ENCODE measurements at regions not wholly inside any gene's neighbourhood (a gene's known extent, or its start where the extent isn't known, plus 50 kb on each side); places are given as distances from the start of the nearest gene placed in this dataset.

DNA sequence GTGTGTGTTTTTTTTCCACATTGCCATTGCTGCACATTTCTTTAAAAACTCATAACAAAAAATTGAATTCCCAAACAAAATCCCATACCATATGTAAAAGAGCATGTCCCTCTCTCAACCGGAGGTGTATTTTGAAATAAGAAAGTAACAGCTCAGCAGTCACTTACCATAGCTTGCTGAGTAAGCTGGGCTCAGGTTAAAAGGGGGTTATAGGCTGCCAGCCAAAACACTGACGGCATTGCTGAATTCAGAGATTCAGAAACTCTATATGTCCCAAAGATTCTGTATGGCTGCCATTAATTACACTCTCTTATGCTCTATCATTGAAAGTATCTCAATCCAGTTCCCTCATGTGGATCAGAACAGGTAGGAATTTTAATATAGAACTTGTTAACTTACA, 276.0 kb downstream of the FOXG1 start:
- DNase-seq = no peak

GRCh38 chr14:29043737-29044136, 277.1 kb downstream of the FOXG1 start:
- DNase-seq = no peak

DNA sequence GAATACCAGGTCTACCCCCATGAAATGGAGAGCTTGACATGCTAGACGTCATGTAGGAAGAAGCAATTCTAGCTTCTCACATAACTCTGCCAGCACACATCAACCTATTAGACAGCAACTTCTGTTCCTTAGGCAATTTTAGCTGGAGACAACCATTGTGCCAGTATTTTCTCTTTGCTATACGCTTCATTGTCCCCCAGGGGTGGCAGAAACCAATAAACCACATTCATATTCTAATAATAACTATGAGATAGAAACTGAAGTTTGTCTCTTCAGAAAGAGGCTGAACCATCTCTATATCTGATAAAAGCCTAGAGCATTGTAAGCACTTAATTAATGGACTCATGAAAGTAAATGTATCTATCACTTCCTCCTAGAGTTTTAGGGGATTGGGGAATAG, 278.6 kb downstream of the FOXG1 start:
- DNase-seq = no peak

GRCh38 chr14:29054119-29054518, 287.5 kb downstream of the FOXG1 start:
- DNase-seq = no peak

DNA sequence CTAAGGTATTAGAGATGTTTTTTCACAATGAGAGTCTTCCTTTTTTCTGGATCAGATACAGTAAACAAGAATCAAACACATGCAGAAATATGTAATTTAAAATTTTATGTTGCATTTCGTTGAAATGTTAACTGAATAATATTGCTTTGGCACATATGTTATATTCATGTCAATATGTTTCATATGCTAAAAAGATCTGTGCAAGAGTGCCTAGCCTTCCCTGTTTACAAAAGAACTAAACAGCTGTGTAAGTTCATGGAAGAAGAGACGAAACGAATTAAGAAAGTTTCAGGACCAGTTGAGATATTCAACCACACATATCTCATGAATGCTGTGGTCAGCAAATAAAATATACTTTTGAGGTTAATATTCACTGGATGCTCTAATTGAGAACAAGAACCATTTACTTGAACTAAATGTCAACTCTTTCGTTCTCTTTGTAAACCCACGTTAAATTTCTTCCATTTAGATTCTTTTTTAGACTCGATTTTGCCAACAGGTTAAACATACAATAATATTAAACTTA, 289.5 kb downstream of the FOXG1 start:
- no peak for DNase-seq

GRCh38 chr14:29061702-29062101, 295.1 kb downstream of the FOXG1 start:
- no peak for DNase-seq

- no peak for DNase-seq
These were observed 295.9 kb downstream of the FOXG1 start for GRCh38 chr14:29062466-29062865.

DNA sequence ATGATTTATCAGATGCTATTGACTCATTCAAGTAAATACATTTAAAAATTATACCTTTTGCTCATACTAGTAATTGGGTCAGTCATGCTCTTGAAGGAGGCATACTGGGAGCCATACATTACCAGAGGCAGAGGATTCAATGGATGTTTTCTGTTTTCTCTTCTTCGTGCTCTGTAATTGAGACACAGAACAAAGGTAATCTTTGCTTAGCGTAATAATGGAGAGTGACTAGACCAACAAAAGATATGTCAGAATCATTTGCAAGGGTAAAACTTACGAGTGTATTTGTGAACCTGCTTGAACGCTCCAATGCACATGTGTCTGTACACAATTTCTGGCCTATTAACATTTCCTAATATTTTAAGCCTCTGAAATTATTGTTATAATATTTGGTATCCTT, 296.4 kb downstream of the FOXG1 start:
- DNase-seq = no peak

GRCh38 chr14:29064305-29064900, 297.8 kb downstream of the FOXG1 start:
- no peak for DNase-seq

- DNase-seq = no peak
These were observed 302.6 kb downstream of the FOXG1 start for GRCh38 chr14:29069228-29069627.

DNA sequence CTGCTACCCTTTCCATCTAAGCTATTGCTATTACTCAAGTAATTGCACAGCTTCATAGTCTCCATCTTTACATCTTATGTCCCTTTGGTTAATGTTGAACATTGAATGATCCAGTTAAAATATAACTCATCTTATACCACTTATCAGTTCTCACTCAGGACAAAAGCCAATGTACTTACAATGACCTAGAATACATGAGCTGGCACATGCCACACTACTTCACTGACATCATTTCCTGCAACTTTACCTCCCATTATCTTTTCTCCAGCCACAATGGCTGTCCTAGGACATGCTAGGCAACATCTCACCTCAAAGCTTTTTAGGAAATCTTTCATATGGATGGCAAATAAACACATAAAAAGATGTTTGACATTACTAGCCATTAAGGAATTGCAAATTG, 309.2 kb downstream of the FOXG1 start:
- DNase-seq = no peak

DNA sequence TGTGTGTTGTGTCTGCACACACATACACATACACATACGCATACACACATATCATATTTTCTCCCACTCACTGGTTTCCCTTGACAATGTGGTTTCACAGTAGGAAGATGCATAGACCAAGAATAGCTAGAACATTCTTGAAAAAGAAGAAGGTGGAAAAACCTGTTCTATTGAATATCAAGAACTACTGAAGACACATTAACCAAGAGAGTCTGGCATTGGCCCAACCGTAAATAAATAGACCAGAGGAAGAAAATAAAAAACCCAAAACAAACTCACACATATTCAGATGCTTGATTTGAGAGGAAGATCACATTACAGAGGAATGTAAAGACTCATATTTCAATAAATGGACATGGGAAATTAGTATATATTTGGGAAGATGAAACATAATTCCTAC, 311.3 kb downstream of the FOXG1 start:
- DNase-seq = no peak

- DNase-seq = no peak
These were observed 312.4 kb downstream of the FOXG1 start for GRCh38 chr14:29078810-29079522.

DNA sequence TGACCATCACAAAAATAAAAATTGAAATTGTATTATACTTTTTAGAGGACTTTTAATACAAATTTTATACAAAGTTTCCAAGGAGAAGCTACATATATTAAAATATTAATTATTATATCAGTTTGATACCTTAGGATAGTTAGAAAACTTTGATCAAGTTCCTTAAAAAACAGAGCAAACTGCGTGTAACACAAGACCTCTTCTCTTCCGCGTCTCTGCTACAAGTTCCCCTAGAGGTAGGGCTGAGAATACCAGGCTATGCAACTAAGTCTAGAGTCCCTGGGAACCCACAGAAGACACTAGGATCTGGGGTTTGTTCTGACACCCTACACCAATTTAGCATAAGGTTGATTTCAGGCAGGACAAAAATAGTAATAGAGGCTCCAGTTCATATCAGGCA, 319.0 kb downstream of the FOXG1 start:
- no peak for DNase-seq

DNA sequence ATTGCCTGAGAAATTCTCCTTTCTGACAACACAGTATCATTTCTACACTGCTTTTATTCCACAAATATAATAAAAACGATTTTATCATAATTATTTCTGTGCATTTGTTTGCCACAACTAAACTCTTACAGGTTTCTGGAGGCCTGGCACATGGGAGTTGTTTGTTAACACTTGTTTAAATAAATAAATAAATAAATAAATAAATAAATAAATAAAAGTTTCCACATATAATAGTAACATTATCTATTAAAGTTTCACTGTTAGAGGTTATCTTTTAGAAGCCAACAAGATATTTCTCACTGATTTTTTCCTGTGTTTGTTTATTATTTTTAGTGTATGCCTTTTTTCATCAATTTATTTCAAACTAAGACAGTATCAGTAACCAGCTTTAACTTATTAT, 323.3 kb downstream of the FOXG1 start:
- no peak for DNase-seq

DNA sequence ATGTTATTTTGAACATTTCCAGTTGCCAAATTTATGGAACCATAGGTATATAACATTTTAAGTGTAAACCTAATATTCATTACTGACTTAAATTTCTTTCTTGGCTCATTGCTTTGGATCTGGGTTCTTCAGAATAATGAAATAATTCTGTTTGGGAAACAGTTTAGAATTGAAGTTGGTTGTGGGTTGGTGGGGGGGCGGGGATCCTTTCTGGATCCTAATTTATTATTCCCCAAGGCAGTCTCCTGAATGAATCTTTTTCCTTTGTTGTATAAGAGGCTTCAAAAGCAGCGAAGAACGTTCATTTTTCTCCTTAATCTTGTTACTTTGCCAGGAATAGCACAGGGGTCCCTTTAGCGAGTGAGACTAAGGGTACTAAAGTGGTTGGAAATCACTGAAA, 325.5 kb downstream of the FOXG1 start:
- no peak for DNase-seq

DNA sequence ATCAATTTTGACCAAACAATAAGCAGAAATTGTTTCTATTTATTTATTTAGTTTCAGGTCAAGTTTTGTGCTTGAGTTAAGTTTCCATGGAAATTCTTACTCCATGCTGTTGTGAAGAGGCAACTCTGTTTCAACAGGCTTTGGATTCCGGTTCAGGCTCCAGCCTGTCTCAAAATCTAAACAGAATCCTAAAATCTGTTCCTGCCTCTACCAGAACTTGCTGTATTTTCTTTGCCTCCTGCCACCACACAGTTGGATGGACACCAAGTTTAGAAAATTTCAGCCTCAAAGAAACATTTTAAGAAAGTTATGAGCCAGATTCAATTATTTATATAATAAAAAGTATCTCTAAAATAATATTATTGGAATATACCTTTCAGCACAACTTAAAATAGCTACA, 330.9 kb downstream of the FOXG1 start:
- DNase-seq = no peak

DNA sequence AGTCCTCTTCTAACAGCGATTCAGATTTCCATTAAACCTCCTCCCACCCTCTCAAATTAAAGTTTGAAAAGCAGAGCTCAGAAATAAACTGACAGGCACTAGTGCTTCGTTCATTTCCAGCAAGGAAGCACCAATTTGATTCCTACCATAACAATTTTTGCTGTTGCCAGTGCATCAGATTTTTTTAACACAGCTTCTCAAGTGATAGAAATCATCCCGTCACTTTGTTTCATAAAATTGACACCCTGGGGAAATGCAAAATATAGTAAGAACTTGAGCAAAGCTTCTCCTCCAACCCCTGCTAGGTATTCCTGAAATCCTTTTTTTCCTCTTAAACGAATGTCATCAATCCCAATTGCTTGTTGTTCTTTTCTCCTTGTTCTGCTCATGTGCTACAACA, 332.1 kb downstream of the FOXG1 start:
- DNase-seq = no peak

DNA sequence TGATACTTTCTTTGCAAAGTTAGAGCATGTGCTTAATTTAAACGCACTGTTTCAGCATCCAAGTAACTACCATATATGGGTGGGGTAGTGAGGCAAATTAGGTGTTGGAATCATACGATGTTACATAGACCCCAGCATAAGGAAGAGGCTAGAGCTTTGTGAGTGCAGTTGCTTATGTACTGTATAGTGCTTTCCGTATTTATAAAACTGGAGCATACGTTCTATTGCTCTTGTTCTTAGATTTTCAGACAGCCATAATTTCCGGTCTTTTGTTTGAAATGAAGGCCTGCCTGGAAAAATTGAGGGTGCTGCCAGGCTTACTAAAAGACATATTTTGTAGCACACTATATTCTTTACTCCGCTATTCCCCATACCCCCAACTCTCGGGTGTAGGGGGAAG, 335.7 kb downstream of the FOXG1 start:
- no peak for DNase-seq

DNA sequence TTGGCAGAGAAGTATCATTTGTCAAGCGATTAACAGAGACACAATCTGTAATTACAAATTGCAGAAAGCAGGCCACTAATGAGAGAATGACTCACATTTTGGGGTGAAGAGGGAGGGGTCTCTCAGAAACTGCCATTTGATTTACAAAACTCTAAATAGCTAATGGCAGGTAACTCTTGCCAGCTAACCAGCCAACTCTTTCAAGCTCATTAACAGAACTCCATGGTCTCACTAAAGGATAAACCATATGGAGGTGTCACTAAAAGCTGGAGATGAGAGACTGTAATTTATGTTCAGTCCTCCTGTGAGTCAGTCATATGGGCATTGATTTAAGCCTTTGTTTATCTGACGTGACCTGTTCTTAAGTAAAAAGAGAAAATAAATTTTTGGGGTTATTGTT, 336.4 kb downstream of the FOXG1 start:
- DNase-seq = no peak

GRCh38 chr14:29108908-29109307, 342.3 kb downstream of the FOXG1 start:
- DNase-seq = no peak

GRCh38 chr14:29109589-29109988, 343.0 kb downstream of the FOXG1 start:
- no peak for DNase-seq

GRCh38 chr14:29111554-29111953, 345.0 kb downstream of the FOXG1 start:
- DNase-seq = no peak

DNA sequence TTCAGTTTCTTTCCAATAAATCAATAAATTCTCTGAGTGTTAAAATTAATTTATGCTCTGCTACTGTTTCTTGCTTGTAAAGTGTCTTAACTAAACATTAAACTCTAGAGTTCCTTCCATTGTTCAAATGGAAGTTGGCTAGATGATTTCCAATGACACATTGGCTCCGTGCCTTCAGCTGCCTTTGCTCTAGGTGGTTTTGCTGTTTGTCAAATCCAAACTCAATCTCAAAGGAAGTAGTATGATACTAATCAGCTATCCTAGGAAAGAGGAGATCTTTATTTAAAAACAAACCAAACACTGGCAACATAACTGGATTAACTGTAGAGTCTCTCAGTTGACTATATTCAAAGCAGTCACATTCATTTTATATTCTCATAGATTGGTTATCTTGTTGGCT, 356.4 kb downstream of the FOXG1 start:
- DNase-seq = no peak

GRCh38 chr14:29126361-29126760, 359.8 kb downstream of the FOXG1 start:
- DNase-seq = no peak

Measured in SHP77 treated with DMSO at 0.1 percent for 48 hours (cell line).